Gastroesophageal sphincter (tissue), 3 donors: ENCODE measurements at regions not wholly inside any gene's neighbourhood (a gene's known extent, or its start where the extent isn't known, plus 50 kb on each side); places are given as distances from the start of the nearest gene placed in this dataset.
"Not testable (repeated sequence)": the region's sequence is repeated elsewhere in the genome, so short reads cannot be mapped to it uniquely, and the experiment has no call there.

ENCODE experiments used
- CTCF ChIP-seq, 4 experiments: fragments of 200-600 bp in 2 of 4; fragments of 450-650 bp in 2 of 4; sonication (generic) in 1 of 4; IDR thresholded peaks; one replicate each; pipeline ENCODE4 v1.5.1; 2017 to 2019; ENCODE audit warnings: antibody characterized with exemption in 4 of 4, mild to moderate bottlenecking in 2 of 4, moderate library complexity in 2 of 4
- EP300 ChIP-seq: sonication (generic); formaldehyde crosslinking; IDR thresholded peaks from one replicate; pipeline ENCODE4 v1.6.1; 2017; ENCODE audit warnings: antibody characterized with exemption, mild to moderate bottlenecking
- POLR2A ChIP-seq, 2 donors: fragments of 450-650 bp; IDR thresholded peaks; one replicate each; pipeline ENCODE4 v1.6.1; 2017; ENCODE audit warnings: antibody characterized with exemption in 2 of 2, mild to moderate bottlenecking in 2 of 2, moderate library complexity in 1 of 2
- POLR2AphosphoS5 ChIP-seq: sonication (generic); formaldehyde crosslinking; IDR thresholded peaks from one replicate; pipeline ENCODE4 v1.6.1; 2017; ENCODE audit warnings: antibody characterized with exemption

DNA sequence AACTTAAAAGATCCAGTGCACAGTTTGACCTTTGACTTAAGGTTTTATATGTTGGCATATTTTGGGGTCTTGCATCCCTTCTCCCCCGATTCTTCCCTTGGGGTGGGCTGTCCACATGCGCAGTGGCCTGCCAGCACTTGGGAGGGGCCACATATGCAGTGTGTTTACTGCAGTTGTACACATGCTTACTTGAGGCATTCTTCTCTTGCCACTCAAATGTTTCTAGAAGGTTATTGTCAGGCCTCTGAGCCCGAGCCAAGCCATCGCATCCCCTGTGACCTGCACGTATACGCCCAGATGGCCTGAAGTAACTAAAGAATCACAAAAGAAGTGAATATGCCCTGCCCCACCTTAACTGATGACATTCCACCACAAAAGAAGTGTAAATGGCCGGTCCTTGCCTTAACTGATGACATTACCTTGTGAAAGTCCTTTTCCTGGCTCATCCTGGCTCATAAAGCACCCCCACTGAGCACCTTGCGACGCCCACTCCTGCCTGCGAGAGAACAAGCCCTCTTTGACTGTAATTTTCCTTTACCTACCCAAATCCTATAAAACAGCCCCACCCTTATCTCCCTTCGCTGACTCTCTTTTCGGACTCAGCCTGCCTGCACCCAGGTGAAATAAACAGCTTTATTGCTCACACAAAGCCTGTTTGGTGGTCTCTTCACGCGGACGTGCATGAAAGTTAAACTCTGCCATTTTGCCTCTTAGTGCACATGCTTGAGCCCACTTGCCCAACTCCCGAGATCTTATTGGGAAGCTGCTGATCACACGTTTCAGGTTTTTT lies 57.8 kb downstream of the OLFML3 start:
- TF ChIP-seq CTCF (IDR thresholded peaks at IDR 0.05); POLR2A (IDR thresholded peaks at IDR 0.05); EP300; POLR2AphosphoS5: not testable (repeated sequence)
